Ascending aorta (tissue), 2 donors: ENCODE measurements at regions not wholly inside any gene's neighbourhood (a gene's known extent, or its start where the extent isn't known, plus 50 kb on each side); places are given as distances from the start of the nearest gene placed in this dataset.

Source experiments
- DNase-seq, 2 donors: peaks; one replicate each; pipeline ENCODE4 v3.0.0-alpha.2; 2019; ENCODE audit warnings: low spot score in 2 of 2
- H3K27ac ChIP-seq, 2 donors: fragments of 200-600 bp; sonication (generic); one replicate each; pipeline ENCODE4 v1.5.1; 2016 to 2017; ENCODE audit warnings: mild to moderate bottlenecking in 1 of 2
- H3K27me3 ChIP-seq: fragments of 200-600 bp; sonication (generic); one replicate; pipeline ENCODE4 v1.5.1; 2017
- H3K36me3 ChIP-seq, 2 donors: fragments of 200-600 bp; sonication (generic); one replicate each; pipeline ENCODE4 v1.5.1; 2016
- H3K4me1 ChIP-seq, 2 donors: fragments of 200-600 bp; sonication (generic); one replicate each; pipeline ENCODE4 v1.5.1; 2016 to 2017; ENCODE audit warnings: mild to moderate bottlenecking in 1 of 2
- H3K4me3 ChIP-seq, 2 donors: fragments of 200-600 bp; sonication (generic); one replicate each; pipeline ENCODE4 v1.5.1; 2016 to 2017; ENCODE audit warnings: mild to moderate bottlenecking in 1 of 2
- H3K9me3 ChIP-seq, 2 donors: fragments of 200-600 bp; sonication (generic); one replicate each; pipeline ENCODE4 v1.5.1; 2016
- intact Hi-C: fragments of 100-400 bp; cut with DNase I; formaldehyde crosslinking; loops from one replicate; pipeline ENCODE4 v1.15.1; 2023
- TF ChIP-seq, protein P1 (sequence below), 3 experiments: fragments of 200-600 bp in 2 of 3; fragments of 450-650 bp in 1 of 3; sonication (generic) in 2 of 3; IDR thresholded peaks; one replicate each; pipeline ENCODE4 v1.5.1; 2016 to 2019; ENCODE audit warnings: antibody characterized with exemption in 3 of 3, mild to moderate bottlenecking in 1 of 3, moderate library complexity in 1 of 3

DNA sequence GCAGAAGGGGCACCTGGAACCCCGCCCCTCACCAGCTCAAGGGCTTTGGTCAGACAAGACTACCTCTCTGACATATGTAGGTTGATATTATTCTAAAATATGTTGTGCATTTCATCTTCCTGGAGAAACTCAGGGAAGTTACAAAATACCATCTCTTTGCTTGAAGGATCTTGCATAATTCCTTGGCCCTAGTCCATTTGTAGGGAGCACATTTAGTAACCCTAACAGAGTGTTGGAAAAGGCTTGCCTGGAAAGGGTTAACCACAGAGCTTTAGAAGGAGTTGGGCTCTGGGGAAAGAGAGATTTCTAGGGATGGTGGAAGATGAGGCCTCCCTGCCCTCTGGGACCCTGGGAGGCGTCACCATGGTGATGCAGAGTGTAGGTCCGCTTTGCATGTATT is 143.0 kb upstream of the SLC1A4 start:
- DNase-seq = no peak
- Histone ChIP-seq H3K4me3 (no peak overlapping the region), H3K36me3 (no peaks in the 10 kb centered on the region), H3K4me1 (peaks cover 0 to 2% of the 10 kb centered on the region in 2 donors), H3K27me3 (no peaks in the 10 kb centered on the region), H3K9me3 (no peaks in the 10 kb centered on the region), H3K27ac (no peak overlapping the region)
- TF ChIP-seq, protein P1, sequence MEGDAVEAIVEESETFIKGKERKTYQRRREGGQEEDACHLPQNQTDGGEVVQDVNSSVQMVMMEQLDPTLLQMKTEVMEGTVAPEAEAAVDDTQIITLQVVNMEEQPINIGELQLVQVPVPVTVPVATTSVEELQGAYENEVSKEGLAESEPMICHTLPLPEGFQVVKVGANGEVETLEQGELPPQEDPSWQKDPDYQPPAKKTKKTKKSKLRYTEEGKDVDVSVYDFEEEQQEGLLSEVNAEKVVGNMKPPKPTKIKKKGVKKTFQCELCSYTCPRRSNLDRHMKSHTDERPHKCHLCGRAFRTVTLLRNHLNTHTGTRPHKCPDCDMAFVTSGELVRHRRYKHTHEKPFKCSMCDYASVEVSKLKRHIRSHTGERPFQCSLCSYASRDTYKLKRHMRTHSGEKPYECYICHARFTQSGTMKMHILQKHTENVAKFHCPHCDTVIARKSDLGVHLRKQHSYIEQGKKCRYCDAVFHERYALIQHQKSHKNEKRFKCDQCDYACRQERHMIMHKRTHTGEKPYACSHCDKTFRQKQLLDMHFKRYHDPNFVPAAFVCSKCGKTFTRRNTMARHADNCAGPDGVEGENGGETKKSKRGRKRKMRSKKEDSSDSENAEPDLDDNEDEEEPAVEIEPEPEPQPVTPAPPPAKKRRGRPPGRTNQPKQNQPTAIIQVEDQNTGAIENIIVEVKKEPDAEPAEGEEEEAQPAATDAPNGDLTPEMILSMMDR (IDR thresholded peaks at IDR 0.05) = no peak
- intact Hi-C loops = no loop called here

DNA sequence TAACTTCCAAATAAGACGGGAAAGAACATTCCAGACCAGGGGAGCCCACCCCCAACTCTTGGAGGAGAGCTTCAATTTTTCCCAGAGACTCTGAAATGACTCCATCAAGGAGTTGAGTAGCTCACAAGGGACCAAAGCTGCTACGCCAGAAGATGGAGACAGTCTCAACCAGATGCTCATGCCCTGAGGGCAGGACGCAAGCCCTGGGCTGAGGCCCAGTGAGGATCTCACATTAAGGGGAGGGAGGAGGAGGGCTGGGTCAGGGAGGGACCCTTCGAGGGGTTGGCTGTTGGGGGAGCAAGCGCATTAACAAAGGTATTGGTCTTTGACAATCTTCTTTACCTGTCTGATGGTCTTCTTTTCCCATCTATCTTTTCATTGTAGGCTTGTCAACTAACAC is 141.3 kb upstream of the SLC1A4 start:
- Histone ChIP-seq H3K27me3 (no peaks in the 10 kb centered on the region), H3K4me1 (no peaks in the 10 kb centered on the region), H3K27ac (no peak overlapping the region), H3K36me3 (no peaks in the 10 kb centered on the region), H3K9me3 (no peaks in the 10 kb centered on the region), H3K4me3 (no peak overlapping the region)
- intact Hi-C loops = no loop called here
- TF ChIP-seq, protein P1 (IDR thresholded peaks at IDR 0.05) = no peak
- no peak for DNase-seq

DNA sequence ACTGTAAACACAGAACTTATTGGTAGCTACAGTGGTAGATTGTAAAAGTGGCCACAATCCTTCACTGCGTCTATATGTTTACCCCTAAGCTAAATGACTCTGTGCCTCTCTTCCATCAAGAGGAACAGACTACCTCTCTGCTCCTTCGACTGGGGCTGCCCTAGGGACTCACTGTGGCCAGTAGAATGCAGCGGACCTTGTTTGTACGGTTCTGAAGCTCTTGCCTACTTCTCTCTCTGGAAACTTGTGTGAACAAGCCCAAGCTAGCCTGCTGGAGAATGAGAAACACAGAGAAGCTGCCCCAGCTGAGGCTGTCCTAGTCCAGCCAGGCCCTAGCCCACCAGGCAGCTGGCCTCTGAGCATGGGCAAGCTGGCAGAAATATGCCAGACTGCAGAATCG is 140.8 kb upstream of the SLC1A4 start:
- H3K9me3 ChIP-seq = no peaks in the 10 kb centered on the region
- no peaks in the 10 kb centered on the region for H3K27me3 ChIP-seq
- H3K36me3 ChIP-seq = no peaks in the 10 kb centered on the region
- intact Hi-C loops = no loop called here
- TF ChIP-seq, protein P1 (IDR thresholded peaks at IDR 0.05) = no peak
- H3K4me3 ChIP-seq = no peak overlapping the region
- H3K4me1 ChIP-seq = no peaks in the 10 kb centered on the region
- DNase-seq = no peak
- H3K27ac ChIP-seq = no peak overlapping the region

DNA sequence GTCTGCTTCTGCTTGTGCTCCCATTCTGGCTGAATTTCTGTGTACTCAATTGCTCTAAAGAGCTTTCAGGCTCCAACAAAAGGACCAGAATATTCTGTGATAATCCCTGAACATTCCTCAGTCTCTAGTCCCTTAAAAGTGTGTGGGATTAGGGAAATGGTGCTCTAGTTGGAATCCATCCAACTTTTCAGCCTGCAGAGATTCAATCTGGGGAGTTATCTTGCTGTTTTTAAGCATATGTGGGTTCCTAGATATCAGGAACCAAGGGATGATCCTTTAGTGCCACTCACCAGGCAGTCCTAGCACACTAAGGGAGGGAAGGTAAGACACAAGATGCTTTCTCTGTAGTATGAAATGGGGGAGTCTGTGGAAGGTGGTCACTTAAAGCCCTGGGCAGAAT is 140.3 kb upstream of the SLC1A4 start:
- Histone ChIP-seq H3K27me3 (no peaks in the 10 kb centered on the region), H3K27ac (no peak overlapping the region), H3K4me1 (no peaks in the 10 kb centered on the region), H3K36me3 (no peaks in the 10 kb centered on the region), H3K4me3 (no peak overlapping the region), H3K9me3 (no peaks in the 10 kb centered on the region)
- no peak for DNase-seq
- intact Hi-C loops = no loop called here
- TF ChIP-seq, protein P1 (IDR thresholded peaks at IDR 0.05) = no peak

- Histone ChIP-seq H3K4me1 (no peaks in the 10 kb centered on the region), H3K4me3 (no peak overlapping the region), H3K27ac (no peak overlapping the region), H3K36me3 (no peaks in the 10 kb centered on the region), H3K27me3 (no peaks in the 10 kb centered on the region), H3K9me3 (no peaks in the 10 kb centered on the region)
- TF ChIP-seq, protein P1 (IDR thresholded peaks at IDR 0.05) = no peak
- no peak for DNase-seq
- intact Hi-C loops = no loop called here
Measured at GRCh38 chr2:64850642-64851041, 138.6 kb upstream of the SLC1A4 start.

DNA sequence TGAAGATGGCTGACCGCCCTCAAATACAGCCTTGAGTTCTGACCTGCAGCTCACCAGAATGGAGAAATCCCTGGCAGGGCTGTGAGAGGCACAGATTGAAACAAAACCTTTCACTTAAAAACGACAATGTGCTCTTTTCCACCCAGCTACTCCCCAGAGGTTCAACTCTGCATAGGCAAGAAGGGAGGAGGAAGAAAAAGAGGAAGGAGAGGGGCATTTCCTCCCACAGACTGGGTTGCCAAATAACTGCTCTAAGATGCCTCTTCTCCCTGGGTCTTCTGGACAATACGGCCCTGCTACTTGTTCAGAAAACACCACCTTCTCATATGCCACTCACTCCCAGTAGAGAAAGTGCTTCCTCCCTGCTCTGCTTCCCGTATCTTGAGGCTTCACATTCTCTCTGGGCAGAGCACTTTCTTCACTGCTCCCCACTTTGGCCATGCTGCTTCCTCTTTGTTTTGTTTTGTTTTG is 136.4 kb upstream of the SLC1A4 start:
- no peak overlapping the region for H3K4me3 ChIP-seq
- peaks cover 2 to 11% of the 10 kb centered on the region in 2 donors for H3K4me1 ChIP-seq
- H3K27ac ChIP-seq = no peak overlapping the region
- H3K9me3 ChIP-seq = no peaks in the 10 kb centered on the region
- intact Hi-C loops = no loop called here
- no peaks in the 10 kb centered on the region for H3K36me3 ChIP-seq
- H3K27me3 ChIP-seq = no peaks in the 10 kb centered on the region
- TF ChIP-seq, protein P1 (IDR thresholded peaks at IDR 0.05) = no peak
- no peak for DNase-seq
